ENCODE measurements at regions not wholly inside any gene's neighbourhood (a gene's known extent, or its start where the extent isn't known, plus 50 kb on each side); places are given as distances from the start of the nearest gene placed in this dataset.

GRCh38 chr6:25007269-25007699 is 71.5 kb upstream of the RIPOR2 start:
- Histone ChIP-seq H3K36me3 (no peaks in the 10 kb centered on the region), H4K20me1 (ENCODE audit: low read depth) (no peaks in the 10 kb centered on the region), H3K27ac (no peak overlapping the region), H3K9me3 (ENCODE audit: low read depth) (no peaks in the 10 kb centered on the region), H3K4me3 (no peak overlapping the region), H3K27me3 (no peaks in the 10 kb centered on the region), H3K79me2 (ENCODE audit: low read depth) (no peaks in the 10 kb centered on the region), H3K4me1 (peaks cover 7% of the 10 kb centered on the region), H3F3A (ENCODE audit: low read depth) (no peaks in the 10 kb centered on the region), H3K9ac (no peak overlapping the region), H3K4me2 (no peak overlapping the region), H2AFZ (replicated peaks) (no peak overlapping the region)
- Mint-ChIP-seq H3K9me3 (no peaks in the 10 kb centered on the region), H3K36me3 (no peaks in the 10 kb centered on the region), H3K27me3 (ENCODE audit: insufficient read depth, low read depth) (peaks cover 4% of the 10 kb centered on the region), H3K27ac (no peak overlapping the region), H3K4me3 (no peak overlapping the region), H3K4me1 (peaks cover 19% of the 10 kb centered on the region)
- TF ChIP-seq CTCF (IDR thresholded peaks at IDR 0.05): no peak
- TF ChIP-seq EZH2phosphoT487 (IDR thresholded peaks at IDR 0.05): no peak
- no peak for TF ChIP-seq EZH2 (IDR thresholded peaks at IDR 0.05)
- no peak for DNase-seq (ENCODE audit: low spot score)

DNA sequence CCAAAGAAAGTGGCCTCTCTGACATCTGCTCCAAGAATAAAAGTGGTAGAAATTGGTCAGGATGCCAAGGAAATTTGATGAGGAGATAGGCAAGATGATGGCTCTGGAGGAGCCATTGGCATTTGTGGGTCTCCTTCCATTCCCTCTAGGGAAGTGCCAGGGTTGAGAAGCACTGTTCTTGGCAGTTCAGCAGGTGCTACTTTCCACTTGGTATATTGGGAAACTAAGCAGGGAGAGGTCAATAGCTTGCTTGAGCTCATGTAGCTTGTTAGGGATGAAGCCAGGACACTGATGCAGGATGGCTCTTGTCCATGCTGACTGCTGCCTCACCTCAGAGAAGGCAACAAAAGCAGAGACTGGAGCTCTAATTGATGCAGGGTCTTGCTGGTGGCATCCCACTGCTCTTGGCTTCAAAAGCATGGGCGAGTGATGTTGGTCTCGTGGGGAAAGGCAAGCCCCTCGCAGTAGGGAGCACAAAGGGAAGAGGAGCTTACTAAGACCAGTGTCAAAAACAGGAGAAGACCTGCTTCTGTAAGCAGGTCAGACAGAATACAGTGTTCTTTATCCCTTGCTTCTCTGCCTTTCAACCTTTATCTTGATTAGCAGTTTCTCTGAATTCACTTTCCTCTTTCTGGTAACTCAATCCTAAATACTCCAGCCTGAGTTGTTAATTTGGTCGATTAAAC is 73.1 kb upstream of the RIPOR2 start:
- peaks cover 7% of the 10 kb centered on the region for H3K4me1 ChIP-seq

DNA sequence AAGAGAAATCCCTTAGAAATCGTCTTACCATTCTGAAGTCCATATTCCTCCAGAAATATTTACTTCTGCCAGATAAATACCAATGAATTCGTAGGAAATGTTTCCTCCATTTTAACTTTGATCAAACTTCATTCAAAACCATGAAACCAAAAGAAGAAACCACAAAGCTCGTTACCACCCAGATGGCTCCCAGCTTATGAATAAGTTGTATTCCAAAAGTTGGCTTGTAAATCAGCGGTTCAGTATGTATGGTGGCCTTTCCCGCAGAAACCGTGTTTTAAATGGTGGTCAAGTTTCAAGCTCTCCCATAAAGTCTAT is 73.6 kb upstream of the RIPOR2 start:
- H3K36me3 ChIP-seq: no peaks in the 10 kb centered on the region
- no peak overlapping the region for H3K4me3 Mint-ChIP-seq
- H3K4me2 ChIP-seq: no peak overlapping the region
- no peaks in the 10 kb centered on the region for H3F3A ChIP-seq (ENCODE audit: low read depth)
- no peaks in the 10 kb centered on the region for H3K9me3 ChIP-seq (ENCODE audit: low read depth)
- TF ChIP-seq CTCF (IDR thresholded peaks at IDR 0.05) (no peak), EZH2phosphoT487 (IDR thresholded peaks at IDR 0.05) (no peak), EZH2 (IDR thresholded peaks at IDR 0.05) (no peak)
- no peaks in the 10 kb centered on the region for H3K9me3 Mint-ChIP-seq
- H3K4me3 ChIP-seq: no peak overlapping the region
- DNase-seq (ENCODE audit: low spot score): no peak
- no peak overlapping the region for H3K27ac Mint-ChIP-seq
- H4K20me1 ChIP-seq (ENCODE audit: low read depth): no peaks in the 10 kb centered on the region
- H3K27me3 Mint-ChIP-seq (ENCODE audit: insufficient read depth, low read depth): peaks cover 6% of the 10 kb centered on the region
- no peak overlapping the region for H3K9ac ChIP-seq
- no peaks in the 10 kb centered on the region for H3K79me2 ChIP-seq (ENCODE audit: low read depth)
- H3K27me3 ChIP-seq: no peaks in the 10 kb centered on the region
- H3K27ac ChIP-seq: no peak overlapping the region
- H3K4me1 ChIP-seq: peaks cover 3% of the 10 kb centered on the region
- H3K36me3 Mint-ChIP-seq: no peaks in the 10 kb centered on the region
- H2AFZ ChIP-seq (replicated peaks): no peak overlapping the region
- H3K4me1 Mint-ChIP-seq: peaks cover 16% of the 10 kb centered on the region

More for the DNA sequence above, 73.1 kb upstream of the RIPOR2 start:
- Mint-ChIP-seq H3K27me3 (ENCODE audit: insufficient read depth, low read depth) (peaks cover 6% of the 10 kb centered on the region), H3K27ac (no peak overlapping the region), H3K4me3 (no peak overlapping the region), H3K36me3 (no peaks in the 10 kb centered on the region), H3K4me1 (peaks cover 20% of the 10 kb centered on the region), H3K9me3 (no peaks in the 10 kb centered on the region)
- Histone ChIP-seq H3K27me3 (no peaks in the 10 kb centered on the region), H3K4me3 (no peak overlapping the region), H2AFZ (replicated peaks) (no peak overlapping the region), H3K9me3 (ENCODE audit: low read depth) (no peaks in the 10 kb centered on the region), H4K20me1 (ENCODE audit: low read depth) (no peaks in the 10 kb centered on the region), H3K79me2 (ENCODE audit: low read depth) (no peaks in the 10 kb centered on the region), H3K4me2 (no peak overlapping the region), H3K27ac (no peak overlapping the region), H3K36me3 (no peaks in the 10 kb centered on the region), H3K9ac (no peak overlapping the region), H3F3A (ENCODE audit: low read depth) (no peaks in the 10 kb centered on the region)
- DNase-seq (ENCODE audit: low spot score): no peak
- TF ChIP-seq CTCF (IDR thresholded peaks at IDR 0.05): no peak
- no peak for TF ChIP-seq EZH2 (IDR thresholded peaks at IDR 0.05)
- no peak for TF ChIP-seq EZH2phosphoT487 (IDR thresholded peaks at IDR 0.05)

Measured in neural progenitor cell (in vitro differentiated cells).